ENCODE measurements at regions not wholly inside any gene's neighbourhood (a gene's known extent, or its start where the extent isn't known, plus 50 kb on each side); places are given as distances from the start of the nearest gene placed in this dataset.
A peak's percentile ranks its signal among the peaks of the same experiment; 100 is the strongest.

DNA sequence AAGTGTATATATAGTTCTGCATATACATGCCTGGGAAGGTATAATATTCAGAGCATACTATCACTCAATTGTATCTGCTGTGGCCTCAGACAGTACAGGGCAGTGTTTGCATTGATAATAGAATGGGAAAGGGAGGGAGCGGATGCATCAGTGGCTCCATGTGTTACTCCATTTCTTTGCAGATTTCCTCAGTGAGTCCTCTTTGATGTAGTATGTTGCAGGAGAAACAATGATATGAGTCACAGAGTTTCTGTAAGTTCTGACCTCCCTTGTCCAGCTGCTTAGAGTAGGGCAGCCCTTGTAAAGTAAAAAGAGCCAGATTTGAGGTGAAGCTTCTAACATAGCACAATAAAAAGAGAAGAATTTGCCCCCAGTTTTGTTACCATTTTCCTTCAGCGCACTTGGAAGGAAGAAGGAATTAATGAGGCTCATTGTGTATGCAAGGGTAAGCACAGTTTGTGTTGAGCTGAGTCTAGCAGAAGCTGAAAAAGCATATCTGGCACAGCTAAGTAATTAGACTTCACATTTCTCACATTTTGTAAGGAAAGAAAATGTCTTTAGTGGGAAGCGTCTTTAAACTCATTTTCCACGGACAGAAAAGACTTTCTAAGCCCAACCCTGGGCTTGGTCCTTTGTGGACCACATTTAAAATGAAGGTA lies 555.8 kb upstream of the IL12A start:
- Histone ChIP-seq H2AFZ (ENCODE audit: low read length) (peak overlapping the region; percentile 67), H3K27ac (replicated peaks; ENCODE audit: low read length) (no peak overlapping the region), H3K4me2 (ENCODE audit: insufficient read depth, low read length, poor library complexity, severe bottlenecking) (no peak overlapping the region), H3K23ac (ENCODE audit: low read depth, low read length, poor library complexity) (no peak overlapping the region), H2BK120ac (ENCODE audit: low read depth, low read length) (no peak overlapping the region), H3K36me3 (replicated peaks in 1 of 2; ENCODE audit: control insufficient read depth in 2 of 2, insufficient read depth in 2 of 2, low read length in 2 of 2) (no peaks in the 10 kb centered on the region), H2AK5ac (ENCODE audit: low read depth, low read length) (no peak overlapping the region), H3K14ac (ENCODE audit: low read length) (no peak overlapping the region), H4K91ac (ENCODE audit: low read depth, low read length, poor library complexity) (no peak overlapping the region), H3K9ac (ENCODE audit: low read depth, low read length, poor library complexity) (no peak overlapping the region), H2BK12ac (ENCODE audit: low read length) (no peak overlapping the region), H2BK15ac (ENCODE audit: low read length) (no peak overlapping the region), H4K8ac (ENCODE audit: low read depth, low read length) (no peak overlapping the region), H3K27me3 (ENCODE audit: control insufficient read depth in 3 of 3, insufficient read depth in 3 of 3, low read depth in 1 of 3, low read length in 3 of 3) (no peaks in the 10 kb centered on the region), H3K4me1 (ENCODE audit: control insufficient read depth in 2 of 2, insufficient read depth in 1 of 2, low read depth in 1 of 2, low read length in 2 of 2) (peaks cover 5 to 10% of the 10 kb centered on the region in 2 donors), H3K79me1 (ENCODE audit: low read depth, low read length) (no peaks in the 10 kb centered on the region), H3K4ac (ENCODE audit: low read length) (no peak overlapping the region), H3K18ac (ENCODE audit: low read length) (no peak overlapping the region), H2BK5ac (ENCODE audit: low read length) (no peak overlapping the region), H3K4me3 (ENCODE audit: low read length in 2 of 2) (no peak overlapping the region), H3K9me3 (replicated peaks in 1 of 2; ENCODE audit: control insufficient read depth in 2 of 2, insufficient read depth in 1 of 2, low read depth in 1 of 2, low read length in 2 of 2) (no peaks in the 10 kb centered on the region)
- WGBS, 2 donors (ENCODE audit: extremely low coverage in 2 of 2, insufficient read length in 2 of 2, insufficient replicate concordance in 1 of 2) = no CpG with 5 or more reads among the region's 4 CpGs
- no peak for DNase-seq (ENCODE audit: low spot score)

DNA sequence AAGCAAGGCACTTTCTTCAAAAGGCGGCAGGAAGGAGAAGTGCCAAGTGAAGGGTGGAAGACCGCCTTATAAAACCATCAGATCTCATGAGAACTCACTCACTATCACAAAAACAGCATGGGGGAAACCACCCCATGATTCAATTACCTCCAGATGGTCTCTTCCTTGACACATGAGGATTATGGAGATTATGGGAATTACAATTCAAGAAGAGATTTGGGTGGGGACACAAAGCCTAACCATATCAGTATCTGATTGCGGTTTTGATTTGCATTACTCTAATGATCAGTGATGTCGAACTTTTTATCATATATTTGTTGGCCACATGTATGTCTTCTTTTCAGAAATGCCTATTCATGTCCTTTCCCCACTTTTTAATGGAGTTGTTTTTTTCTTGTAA lies 549.3 kb upstream of the IL12A start:
- H3K4me3 ChIP-seq (ENCODE audit: low read length in 2 of 2) = no peak overlapping the region
- no peak overlapping the region for H2BK15ac ChIP-seq (ENCODE audit: low read length)
- H4K8ac ChIP-seq (ENCODE audit: low read depth, low read length) = no peak overlapping the region
- H3K27me3 ChIP-seq (ENCODE audit: control insufficient read depth in 3 of 3, insufficient read depth in 3 of 3, low read depth in 1 of 3, low read length in 3 of 3) = no peaks in the 10 kb centered on the region
- no peak overlapping the region for H2AFZ ChIP-seq (ENCODE audit: low read length)
- no peak overlapping the region for H3K4ac ChIP-seq (ENCODE audit: low read length)
- H3K36me3 ChIP-seq (replicated peaks in 1 of 2; ENCODE audit: control insufficient read depth in 2 of 2, insufficient read depth in 2 of 2, low read length in 2 of 2) = no peaks in the 10 kb centered on the region
- no peak overlapping the region for H3K18ac ChIP-seq (ENCODE audit: low read length)
- H3K4me1 ChIP-seq (ENCODE audit: control insufficient read depth in 2 of 2, insufficient read depth in 1 of 2, low read depth in 1 of 2, low read length in 2 of 2) = no peaks in the 10 kb centered on the region
- H3K9me3 ChIP-seq (replicated peaks in 1 of 2; ENCODE audit: control insufficient read depth in 2 of 2, insufficient read depth in 1 of 2, low read depth in 1 of 2, low read length in 2 of 2) = no peaks in the 10 kb centered on the region
- H2BK120ac ChIP-seq (ENCODE audit: low read depth, low read length) = no peak overlapping the region
- no peak overlapping the region for H3K14ac ChIP-seq (ENCODE audit: low read length)
- no peak overlapping the region for H2BK12ac ChIP-seq (ENCODE audit: low read length)
- no CpG with 5 or more reads among the region's 4 CpGs for WGBS, 2 donors (ENCODE audit: extremely low coverage in 2 of 2, insufficient read length in 2 of 2, insufficient replicate concordance in 1 of 2)
- H3K9ac ChIP-seq (ENCODE audit: low read depth, low read length, poor library complexity) = no peak overlapping the region
- H3K23ac ChIP-seq (ENCODE audit: low read depth, low read length, poor library complexity) = no peak overlapping the region
- no peak for DNase-seq (ENCODE audit: low spot score)
- no peak overlapping the region for H4K91ac ChIP-seq (ENCODE audit: low read depth, low read length, poor library complexity)
- no peak overlapping the region for H3K27ac ChIP-seq (replicated peaks; ENCODE audit: low read length)
- no peaks in the 10 kb centered on the region for H3K79me1 ChIP-seq (ENCODE audit: low read depth, low read length)
- H2AK5ac ChIP-seq (ENCODE audit: low read depth, low read length) = no peak overlapping the region
- H2BK5ac ChIP-seq (ENCODE audit: low read length) = no peak overlapping the region
- no peak overlapping the region for H3K4me2 ChIP-seq (ENCODE audit: insufficient read depth, low read length, poor library complexity, severe bottlenecking)

DNA sequence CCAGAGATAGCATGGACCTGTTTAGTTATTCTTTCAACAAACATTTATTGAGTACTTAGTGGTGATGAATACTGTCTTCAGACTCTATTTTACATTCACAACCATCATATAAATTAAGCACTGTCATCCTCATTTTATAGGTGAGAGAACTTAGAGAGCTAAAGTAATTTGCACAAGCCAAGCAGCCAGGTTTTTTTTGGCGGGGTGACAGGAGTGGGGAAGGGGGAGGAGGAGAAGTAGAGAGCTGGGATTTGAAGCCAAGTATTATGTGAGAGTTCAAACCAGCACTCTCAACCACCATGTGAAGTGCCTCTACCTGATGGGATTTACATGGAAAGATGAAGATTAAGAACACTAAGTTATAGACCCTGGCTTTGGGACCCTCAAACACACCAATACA lies 547.4 kb upstream of the IL12A start:
- H3K27me3 ChIP-seq (ENCODE audit: control insufficient read depth in 3 of 3, insufficient read depth in 3 of 3, low read depth in 1 of 3, low read length in 3 of 3) = no peaks in the 10 kb centered on the region

DNA sequence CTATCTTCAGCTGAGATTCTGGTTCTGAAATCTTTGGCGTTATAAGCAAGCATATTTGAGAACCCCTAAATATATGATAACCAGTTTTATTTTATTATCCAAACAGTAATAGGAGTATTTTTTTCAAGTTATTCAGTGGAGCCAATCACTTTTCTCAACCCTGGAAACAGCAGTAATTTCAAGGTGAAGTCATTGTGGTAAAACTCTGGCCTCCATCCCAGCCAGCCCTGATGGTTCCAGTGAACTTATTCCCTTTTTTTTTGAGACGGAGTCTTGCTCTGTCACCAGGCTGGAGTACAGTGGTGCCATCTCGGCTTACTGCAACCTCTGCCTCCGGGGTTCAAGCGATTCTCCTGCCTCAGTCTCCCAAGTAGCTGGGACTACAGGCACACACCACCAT lies 545.4 kb upstream of the IL12A start:
- H3K27ac ChIP-seq (replicated peaks; ENCODE audit: low read length) = no peak overlapping the region
- H3K18ac ChIP-seq (ENCODE audit: low read length) = no peak overlapping the region
- no peak overlapping the region for H4K91ac ChIP-seq (ENCODE audit: low read depth, low read length, poor library complexity)
- H2BK12ac ChIP-seq (ENCODE audit: low read length) = no peak overlapping the region
- H2AK5ac ChIP-seq (ENCODE audit: low read depth, low read length) = no peak overlapping the region
- no peak overlapping the region for H3K14ac ChIP-seq (ENCODE audit: low read length)
- no peaks in the 10 kb centered on the region for H3K27me3 ChIP-seq (ENCODE audit: control insufficient read depth in 3 of 3, insufficient read depth in 3 of 3, low read depth in 1 of 3, low read length in 3 of 3)
- H2BK15ac ChIP-seq (ENCODE audit: low read length) = no peak overlapping the region
- WGBS, 2 donors (ENCODE audit: extremely low coverage in 2 of 2, insufficient read length in 2 of 2, insufficient replicate concordance in 1 of 2) = no CpG with 5 or more reads among the region's 5 CpGs
- no peak overlapping the region for H4K8ac ChIP-seq (ENCODE audit: low read depth, low read length)
- H2BK5ac ChIP-seq (ENCODE audit: low read length) = no peak overlapping the region
- no peak overlapping the region for H2BK120ac ChIP-seq (ENCODE audit: low read depth, low read length)
- no peak for DNase-seq (ENCODE audit: low spot score)
- H3K9ac ChIP-seq (ENCODE audit: low read depth, low read length, poor library complexity) = no peak overlapping the region
- H3K4ac ChIP-seq (ENCODE audit: low read length) = no peak overlapping the region
- no peaks in the 10 kb centered on the region for H3K79me1 ChIP-seq (ENCODE audit: low read depth, low read length)
- H3K36me3 ChIP-seq (replicated peaks in 1 of 2; ENCODE audit: control insufficient read depth in 2 of 2, insufficient read depth in 2 of 2, low read length in 2 of 2) = no peaks in the 10 kb centered on the region
- no peak overlapping the region for H3K4me2 ChIP-seq (ENCODE audit: insufficient read depth, low read length, poor library complexity, severe bottlenecking)
- no peak overlapping the region for H2AFZ ChIP-seq (ENCODE audit: low read length)
- no peaks in the 10 kb centered on the region for H3K4me1 ChIP-seq (ENCODE audit: control insufficient read depth in 2 of 2, insufficient read depth in 1 of 2, low read depth in 1 of 2, low read length in 2 of 2)
- no peak overlapping the region for H3K23ac ChIP-seq (ENCODE audit: low read depth, low read length, poor library complexity)
- H3K9me3 ChIP-seq (replicated peaks in 1 of 2; ENCODE audit: control insufficient read depth in 2 of 2, insufficient read depth in 1 of 2, low read depth in 1 of 2, low read length in 2 of 2) = no peaks in the 10 kb centered on the region
- no peak overlapping the region for H3K4me3 ChIP-seq (ENCODE audit: low read length in 2 of 2)

More for the DNA sequence above, 547.4 kb upstream of the IL12A start:
- Histone ChIP-seq H2BK15ac (ENCODE audit: low read length) (no peak overlapping the region), H2BK12ac (ENCODE audit: low read length) (no peak overlapping the region), H3K9ac (ENCODE audit: low read depth, low read length, poor library complexity) (no peak overlapping the region), H2AFZ (ENCODE audit: low read length) (no peak overlapping the region), H2AK5ac (ENCODE audit: low read depth, low read length) (no peak overlapping the region), H3K4me2 (ENCODE audit: insufficient read depth, low read length, poor library complexity, severe bottlenecking) (no peak overlapping the region), H2BK5ac (ENCODE audit: low read length) (no peak overlapping the region), H3K18ac (ENCODE audit: low read length) (no peak overlapping the region), H4K91ac (ENCODE audit: low read depth, low read length, poor library complexity) (no peak overlapping the region), H3K27ac (replicated peaks; ENCODE audit: low read length) (no peak overlapping the region), H3K23ac (ENCODE audit: low read depth, low read length, poor library complexity) (no peak overlapping the region), H3K36me3 (replicated peaks in 1 of 2; ENCODE audit: control insufficient read depth in 2 of 2, insufficient read depth in 2 of 2, low read length in 2 of 2) (no peaks in the 10 kb centered on the region), H3K9me3 (replicated peaks in 1 of 2; ENCODE audit: control insufficient read depth in 2 of 2, insufficient read depth in 1 of 2, low read depth in 1 of 2, low read length in 2 of 2) (no peaks in the 10 kb centered on the region), H2BK120ac (ENCODE audit: low read depth, low read length) (no peak overlapping the region), H3K4me3 (ENCODE audit: low read length in 2 of 2) (no peak overlapping the region), H3K4ac (ENCODE audit: low read length) (no peak overlapping the region), H4K8ac (ENCODE audit: low read depth, low read length) (no peak overlapping the region), H3K14ac (ENCODE audit: low read length) (no peak overlapping the region), H3K79me1 (ENCODE audit: low read depth, low read length) (no peaks in the 10 kb centered on the region), H3K4me1 (ENCODE audit: control insufficient read depth in 2 of 2, insufficient read depth in 1 of 2, low read depth in 1 of 2, low read length in 2 of 2) (no peaks in the 10 kb centered on the region)
- no peak for DNase-seq (ENCODE audit: low spot score)
- no CpG with 5 or more reads among the region's 1 CpG for WGBS, 2 donors (ENCODE audit: extremely low coverage in 2 of 2, insufficient read length in 2 of 2, insufficient replicate concordance in 1 of 2)

Data from neuronal stem cell (in vitro differentiated cells).